HG03196 (cell line): ENCODE measurements at regions not wholly inside any gene's neighbourhood (a gene's known extent, or its start where the extent isn't known, plus 50 kb on each side); places are given as distances from the start of the nearest gene placed in this dataset.
"Not testable (repeated sequence)": the region's sequence is repeated elsewhere in the genome, so short reads cannot be mapped to it uniquely, and the experiment has no call there.

Experiments
- ATAC-seq: cut with Tn5 transposase; IDR thresholded peaks from one replicate; pipeline ENCODE4 v1.9.1; 2021; ENCODE audit not compliant: unreplicated experiment

DNA sequence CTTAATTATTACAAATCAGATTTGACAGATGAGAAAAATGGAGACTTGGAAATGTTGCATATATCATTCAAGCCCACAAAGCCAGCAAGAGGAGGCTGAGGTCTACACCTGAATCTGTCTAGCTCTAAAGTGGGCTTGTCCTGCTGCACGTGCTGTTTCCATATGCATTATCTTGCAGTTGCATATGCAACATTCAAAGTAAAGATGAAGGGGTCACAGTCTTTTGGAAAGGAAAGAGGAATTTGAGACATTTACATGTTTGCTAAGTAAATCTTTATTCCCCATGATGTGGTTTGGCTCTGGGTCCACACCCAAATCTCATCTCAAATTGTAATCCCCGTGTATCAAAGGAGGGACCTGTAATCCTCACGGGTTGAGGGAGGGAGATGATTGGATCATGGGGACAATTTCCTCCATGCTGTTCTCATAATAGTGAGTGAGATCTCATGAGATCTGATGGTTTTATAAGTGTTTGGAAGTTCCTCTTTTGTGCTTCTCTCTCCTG, 98.3 kb downstream of the BACH1 start:
- ATAC-seq: no peak

DNA sequence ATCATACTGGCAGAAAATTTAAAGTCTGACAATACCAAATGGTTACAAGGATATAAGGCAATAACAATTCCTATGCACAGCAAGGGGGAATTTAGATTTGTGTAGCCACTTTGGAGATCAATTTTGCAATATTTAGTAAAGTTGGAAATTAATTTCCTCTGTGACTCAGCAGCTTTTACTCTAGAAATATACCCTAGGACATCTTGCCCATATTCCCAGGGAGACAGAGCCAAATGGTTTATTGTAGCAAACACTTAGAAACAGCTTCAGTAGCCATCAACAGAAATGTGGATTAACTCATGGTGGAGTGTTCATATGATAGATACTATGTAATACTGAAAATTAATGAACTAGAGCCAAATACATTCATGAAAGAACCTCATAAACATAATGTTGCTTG, 104.6 kb downstream of the BACH1 start:
- ATAC-seq: no peak

DNA sequence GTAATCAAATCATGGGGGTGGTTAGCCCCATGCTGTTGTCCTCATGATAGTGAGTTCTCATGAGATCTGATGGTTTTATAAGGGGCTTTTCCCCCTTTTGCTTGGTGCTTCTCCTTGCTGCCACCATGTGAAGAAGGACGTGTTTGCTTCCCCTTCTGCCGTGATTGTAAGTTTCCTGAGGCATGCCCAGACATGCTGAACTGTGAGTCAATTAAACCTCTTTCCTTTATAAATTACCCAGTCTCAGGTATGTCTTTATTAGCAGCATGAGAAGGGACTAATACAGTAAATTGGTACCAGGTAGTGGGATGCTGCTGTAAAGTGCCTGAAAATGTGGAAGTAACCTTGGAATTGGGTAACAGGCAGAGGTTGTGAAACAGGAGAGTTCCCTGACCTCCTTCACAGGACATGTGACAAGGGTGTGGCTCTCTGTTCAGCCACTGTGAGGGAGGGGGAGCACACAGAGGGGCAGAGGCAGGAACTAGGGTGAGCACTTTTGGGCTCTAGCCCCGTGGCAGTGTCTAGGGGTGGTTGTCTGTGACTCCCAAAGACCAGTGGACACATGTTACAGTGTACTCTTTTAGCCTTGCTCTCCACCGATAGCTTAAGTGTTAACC, 105.3 kb downstream of the BACH1 start:
- ATAC-seq: no peak

DNA sequence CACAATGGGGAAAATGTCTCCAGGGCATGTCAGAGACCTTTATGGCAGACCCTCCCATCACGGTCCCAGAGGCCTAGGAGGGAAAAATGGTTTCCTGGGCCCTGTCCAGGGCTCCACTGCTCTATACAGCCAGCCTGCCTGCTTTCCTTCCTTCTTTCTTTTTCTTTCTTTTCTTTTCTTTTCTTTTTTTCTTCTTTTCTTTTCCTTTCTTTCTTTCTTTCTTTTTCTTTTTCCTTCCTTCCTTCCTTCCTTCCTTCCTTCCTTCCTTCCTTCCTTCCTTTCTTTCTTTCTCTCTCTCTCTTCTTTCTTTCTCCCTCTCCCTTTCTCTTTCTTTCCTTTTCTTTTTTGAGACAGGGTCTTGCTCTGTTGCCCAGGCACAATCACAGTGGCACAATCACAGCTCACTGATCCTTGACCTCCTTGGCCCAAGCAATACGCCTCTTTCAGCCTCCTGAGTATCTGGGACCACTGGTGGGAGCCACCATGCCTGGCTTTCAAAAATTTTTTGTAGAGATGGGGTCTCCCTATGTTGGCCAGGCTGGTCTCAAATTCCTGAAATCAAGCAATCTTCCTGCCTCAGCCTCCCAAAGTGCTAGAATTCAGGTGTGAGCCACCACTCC, 106.9 kb downstream of the BACH1 start:
- no peak for ATAC-seq

DNA sequence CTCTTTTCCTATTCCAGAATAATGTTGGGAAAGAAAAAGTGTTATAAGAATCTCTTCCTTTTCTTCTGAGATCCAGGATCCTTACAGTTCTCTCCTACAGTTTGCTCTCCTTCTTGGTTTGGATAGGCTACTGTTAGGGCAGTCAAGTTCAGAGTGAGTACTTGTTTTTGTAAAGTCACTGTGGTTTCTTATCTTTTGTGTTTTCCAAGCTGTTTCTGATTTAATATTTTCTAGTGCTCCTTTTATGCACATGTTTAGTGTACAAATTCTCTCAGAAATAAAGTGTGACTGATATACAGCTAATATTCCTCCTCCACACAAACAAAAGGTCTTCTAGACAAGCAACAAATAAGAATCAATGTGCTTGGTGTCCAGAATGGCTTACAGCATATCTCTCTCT, 107.7 kb downstream of the BACH1 start:
- ATAC-seq: no peak

DNA sequence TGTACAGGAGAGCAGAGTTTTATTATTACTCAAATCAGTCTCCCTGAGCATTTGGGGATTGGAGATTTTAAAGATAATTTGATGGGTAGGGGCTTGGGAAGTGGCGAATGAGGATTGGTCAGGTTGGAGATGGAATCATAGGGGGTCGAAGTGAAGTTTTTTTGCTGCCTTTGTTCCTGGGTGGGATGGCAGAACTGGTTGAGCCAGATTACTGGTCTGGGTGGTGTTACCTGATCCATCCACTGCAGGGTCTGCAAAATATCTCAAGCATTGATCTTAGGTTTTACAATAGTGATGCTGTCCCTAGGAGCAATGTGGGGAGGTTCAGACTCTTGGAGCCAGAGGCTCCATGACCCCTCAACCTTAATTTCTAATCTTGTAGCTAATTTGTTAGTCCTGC, 108.8 kb downstream of the BACH1 start:
- no peak for ATAC-seq

DNA sequence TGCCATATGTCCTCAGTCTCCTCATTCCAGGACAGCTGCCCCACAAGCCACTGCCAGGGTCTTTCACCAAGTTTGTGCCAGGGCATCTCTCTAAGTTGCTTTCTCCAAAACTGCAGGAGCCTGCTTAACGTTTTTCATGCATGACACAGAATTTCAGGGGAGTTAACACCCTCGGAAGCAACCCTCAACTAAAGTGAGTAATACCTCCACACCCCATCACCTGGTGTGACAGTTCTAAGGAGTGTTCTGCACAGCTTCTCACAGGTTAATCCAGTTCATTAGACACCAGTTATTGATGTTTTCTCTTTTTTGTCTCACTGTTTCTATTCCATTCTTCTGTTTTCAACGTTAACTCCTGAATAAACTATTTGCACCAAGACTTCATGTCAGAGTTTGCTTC, 115.0 kb downstream of the BACH1 start:
- no peak for ATAC-seq

DNA sequence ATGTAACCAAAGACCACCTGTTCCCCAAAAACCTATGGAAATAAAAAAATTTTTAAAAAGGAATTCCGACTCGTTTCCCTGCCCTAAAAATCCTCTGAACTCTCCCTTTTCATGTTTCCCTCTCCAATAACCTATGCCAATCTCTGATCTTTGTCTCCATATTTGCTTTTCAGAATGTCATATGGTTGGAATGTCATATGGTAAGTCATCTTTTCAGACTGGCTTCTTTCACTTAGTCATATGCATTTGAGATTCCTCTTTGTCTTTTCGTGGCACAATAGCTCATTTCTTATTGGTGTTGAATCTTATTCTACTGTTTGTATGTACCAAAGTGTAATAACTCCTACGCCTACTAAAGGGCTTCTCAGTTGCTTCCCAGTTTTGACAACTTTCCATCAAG, 117.5 kb downstream of the BACH1 start:
- no peak for ATAC-seq

DNA sequence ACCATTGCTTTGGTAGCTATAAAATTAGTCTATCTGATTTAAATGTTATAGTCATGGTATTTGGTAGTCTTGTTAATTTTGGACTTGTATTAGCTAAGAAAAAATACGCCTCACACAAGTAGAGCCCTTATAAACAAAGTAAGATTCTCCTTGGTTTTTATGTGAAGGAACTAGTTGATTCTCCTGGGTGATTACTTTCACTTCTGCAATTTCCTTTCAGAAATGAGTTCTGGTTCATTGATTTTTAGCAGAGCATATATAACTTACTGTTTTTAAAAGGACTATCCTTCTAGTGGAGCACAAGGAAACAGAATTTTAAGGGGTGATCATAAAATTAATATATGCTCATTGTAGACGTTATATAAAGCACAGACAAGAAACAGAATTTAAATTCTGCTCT, 120.1 kb downstream of the BACH1 start:
- peak; percentile 76 for ATAC-seq

DNA sequence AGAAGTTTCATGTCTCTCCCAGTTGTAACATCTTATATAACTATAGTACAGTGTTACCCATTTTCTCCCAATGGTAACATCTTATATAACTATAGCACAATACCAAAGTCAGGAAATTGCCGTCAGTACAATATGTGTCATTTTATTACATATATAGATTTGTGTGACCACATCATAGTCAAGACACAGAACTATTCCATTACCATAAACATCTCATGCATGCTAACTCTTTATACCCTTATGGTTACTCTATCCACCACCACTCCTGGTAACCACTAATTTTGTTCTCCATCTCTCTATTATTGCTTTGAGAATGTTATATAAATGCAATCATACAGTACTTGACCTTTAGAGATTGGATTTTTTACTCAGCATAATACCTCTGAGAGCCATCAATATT, 120.7 kb downstream of the BACH1 start:
- ATAC-seq: no peak

DNA sequence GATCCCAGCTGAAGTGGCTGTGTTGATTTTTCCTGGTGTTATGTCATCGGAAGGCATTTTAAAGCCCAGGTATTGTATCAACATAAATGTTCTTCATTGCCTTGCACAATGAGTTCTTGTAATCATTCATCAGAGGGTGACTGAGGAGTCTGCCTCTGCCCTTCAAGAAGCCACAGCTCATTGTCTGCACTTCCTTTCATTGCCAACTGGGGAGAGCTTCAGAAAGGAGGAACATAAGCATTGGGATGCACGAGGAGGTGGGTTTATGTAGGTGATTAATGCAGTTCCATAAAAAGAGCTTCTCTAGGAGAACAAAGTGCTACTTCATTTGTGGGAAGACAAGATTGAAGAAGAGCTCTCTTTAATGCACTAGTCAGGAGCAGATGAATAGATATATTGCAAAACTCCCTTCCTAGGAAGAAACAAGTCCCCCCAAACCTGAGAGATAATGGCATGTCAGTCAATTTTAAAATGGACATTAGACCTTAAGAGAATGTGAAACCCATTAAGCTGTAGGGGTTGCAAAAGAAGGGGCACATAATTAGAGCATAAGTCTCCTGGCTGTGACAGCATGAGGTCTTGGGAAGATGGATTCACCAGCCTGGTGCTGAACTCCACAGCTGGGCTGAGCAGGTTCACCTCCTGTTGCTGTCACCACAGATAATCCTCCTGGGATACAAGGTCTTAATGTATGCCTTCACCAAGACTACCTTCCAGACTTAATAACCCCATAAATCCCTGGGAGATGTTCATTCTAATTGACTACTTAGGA, 124.6 kb downstream of the BACH1 start:
- no peak for ATAC-seq

DNA sequence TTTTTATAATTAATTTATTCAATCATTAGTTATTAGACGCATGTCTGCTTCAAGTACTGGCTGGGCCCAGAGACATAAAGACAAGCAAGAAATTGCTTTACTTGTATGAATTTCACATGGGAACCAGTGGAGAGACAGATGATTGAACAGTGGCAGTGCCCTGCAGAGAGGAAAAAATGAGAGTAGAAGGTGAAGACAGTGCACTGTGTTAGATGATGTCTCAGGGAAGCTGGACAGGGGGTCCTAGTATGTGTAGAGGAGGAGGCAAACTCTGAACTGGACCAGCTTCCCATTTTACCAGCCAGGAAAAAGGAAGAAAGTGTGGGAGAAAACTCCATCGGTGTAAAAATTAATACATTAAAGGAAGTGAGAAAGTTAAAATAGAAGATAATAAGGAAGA, 126.0 kb downstream of the BACH1 start:
- no peak for ATAC-seq

DNA sequence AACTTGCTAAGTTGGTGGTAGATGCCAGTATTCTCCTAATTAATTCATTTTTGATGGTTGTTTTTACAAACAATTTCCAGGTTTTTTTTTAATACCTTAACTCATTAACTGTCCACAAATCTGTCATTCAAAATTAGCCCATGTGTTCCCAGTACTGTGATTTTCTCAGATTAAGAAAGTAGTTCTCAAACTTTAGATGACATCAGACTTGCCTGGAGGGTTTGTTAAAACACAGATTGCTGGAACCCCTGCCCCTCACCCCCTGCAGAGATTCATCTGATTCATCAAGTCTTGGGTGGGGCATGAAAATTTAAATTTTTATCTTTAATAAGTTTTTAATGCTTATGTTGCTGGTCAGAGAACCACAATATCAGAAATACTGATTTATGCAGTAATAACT, 130.5 kb downstream of the BACH1 start:
- ATAC-seq: no peak

DNA sequence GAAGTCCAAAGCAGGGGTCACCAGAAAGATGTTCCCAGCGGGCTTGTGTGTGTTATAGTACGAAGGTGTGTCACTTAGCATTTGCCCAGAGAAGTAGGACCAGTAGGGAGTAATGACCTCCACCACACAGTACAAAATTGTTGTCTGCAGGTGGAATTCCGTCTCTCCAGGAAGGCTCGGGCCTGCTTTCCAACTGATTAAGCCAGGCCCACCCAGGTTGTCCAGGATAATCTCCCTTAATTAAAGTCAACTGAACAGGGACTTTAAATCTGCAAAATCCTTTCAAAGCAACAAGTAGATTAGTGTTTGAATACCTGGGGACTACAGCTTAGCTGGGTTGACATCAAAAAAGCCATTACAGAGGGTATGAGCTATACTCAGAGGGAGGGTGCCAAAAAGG, 131.3 kb downstream of the BACH1 start:
- ATAC-seq: no peak

DNA sequence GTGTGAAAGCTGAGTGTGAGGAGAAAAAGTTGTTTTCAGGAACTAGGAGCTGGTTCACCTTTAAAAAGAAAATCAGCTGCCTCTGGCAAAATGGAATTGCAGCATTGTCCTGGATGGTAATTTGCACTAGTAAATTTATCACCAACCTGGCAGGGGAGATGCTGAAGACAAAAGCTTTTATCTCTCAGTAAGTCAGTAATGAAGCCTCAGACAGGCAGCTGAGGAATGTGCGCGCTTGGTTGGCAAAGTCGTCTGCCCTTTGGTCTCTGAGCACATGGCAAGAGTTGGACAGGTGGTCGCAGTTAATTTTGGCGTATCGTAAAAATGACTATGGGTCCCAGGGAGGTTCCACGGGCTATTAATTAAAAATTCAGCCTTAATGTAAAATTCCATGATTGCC, 131.9 kb downstream of the BACH1 start:
- ATAC-seq: no peak

DNA sequence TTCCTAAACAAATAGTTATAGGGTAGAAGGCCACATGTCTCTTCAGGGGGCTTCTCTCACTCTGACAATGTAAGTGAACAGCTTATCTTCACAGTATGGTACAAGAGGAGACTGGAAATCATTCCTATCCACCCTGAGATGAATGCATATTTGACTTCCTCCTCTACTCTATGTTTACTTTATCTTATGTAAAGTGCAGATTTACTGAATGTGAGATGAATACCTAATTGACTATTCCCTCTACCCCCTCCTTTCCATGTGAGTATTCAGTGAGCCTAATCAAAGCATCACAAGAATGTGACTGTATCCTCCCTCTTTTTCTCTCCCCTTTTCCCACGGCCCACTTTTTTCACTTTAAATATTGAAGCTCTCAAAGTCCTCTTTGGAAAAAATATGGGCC, 132.5 kb downstream of the BACH1 start:
- ATAC-seq: no peak

DNA sequence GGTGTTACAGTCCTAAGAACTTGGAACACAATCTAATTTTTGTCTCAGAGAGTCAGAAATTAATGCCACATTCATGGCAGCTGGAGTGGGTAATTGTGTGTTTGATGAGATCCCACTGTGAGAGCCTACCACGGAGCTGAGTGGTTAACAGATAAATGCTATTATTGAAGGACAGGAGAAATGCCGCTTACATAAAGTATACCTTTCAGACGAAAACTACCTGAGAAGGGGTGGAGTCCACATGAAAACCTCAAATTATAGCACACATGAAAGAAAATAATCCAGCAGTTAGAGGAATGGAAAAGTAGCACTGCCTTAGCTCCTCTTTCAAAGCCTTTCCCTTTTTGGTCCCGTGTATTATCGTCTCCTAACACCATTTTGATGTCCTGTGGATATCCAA, 133.0 kb downstream of the BACH1 start:
- no peak for ATAC-seq

DNA sequence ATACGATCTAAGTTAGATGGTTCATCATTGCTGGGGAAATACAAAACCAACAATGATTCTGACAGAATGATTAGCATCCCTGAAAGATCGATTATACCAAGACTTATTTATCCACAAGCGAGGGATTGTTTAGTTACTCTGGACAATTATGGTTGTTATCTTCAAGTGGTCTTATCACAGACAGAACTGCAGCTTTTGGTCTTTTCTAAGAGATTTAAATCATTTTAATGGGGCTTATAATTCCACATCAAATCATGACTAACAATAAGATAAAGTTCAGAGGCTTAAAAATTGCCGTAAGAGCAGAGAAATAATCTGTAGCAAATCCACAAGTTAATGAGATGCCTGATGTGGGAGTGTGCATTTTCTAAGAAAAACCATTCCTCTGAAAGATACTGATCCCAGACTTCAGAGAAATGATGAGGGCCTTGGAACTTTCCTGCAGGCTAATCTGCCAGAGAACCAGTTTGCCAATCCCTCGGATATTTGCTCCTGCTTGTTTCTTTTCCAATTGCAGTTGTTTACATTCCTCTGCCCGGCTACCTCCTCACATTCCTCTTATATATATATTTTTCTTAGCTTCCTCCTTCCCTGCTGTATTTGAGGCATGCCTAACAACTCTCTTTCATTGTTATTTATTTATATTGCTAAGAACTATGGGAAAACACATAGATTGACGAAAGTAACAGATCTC, 134.8 kb downstream of the BACH1 start:
- ATAC-seq: no peak

DNA sequence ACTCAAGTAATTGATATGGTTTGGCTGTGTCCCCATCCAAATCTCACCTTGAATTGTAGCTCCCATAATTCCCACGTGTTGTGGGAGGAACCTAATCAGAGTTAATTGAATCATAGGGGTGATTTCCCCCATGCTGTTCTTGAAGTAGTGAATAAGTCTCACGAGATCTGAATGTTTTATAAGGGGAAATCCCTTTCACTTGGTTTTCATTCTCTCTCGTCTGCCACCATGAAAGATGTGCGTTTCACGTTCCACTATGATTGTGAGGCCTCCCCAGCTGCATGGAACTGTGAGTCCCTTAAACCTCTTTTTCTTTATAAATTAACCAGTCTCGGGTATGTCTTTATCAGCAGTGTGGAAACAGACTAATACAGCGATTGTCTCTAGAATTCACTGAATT, 135.4 kb downstream of the BACH1 start:
- ATAC-seq: no peak

DNA sequence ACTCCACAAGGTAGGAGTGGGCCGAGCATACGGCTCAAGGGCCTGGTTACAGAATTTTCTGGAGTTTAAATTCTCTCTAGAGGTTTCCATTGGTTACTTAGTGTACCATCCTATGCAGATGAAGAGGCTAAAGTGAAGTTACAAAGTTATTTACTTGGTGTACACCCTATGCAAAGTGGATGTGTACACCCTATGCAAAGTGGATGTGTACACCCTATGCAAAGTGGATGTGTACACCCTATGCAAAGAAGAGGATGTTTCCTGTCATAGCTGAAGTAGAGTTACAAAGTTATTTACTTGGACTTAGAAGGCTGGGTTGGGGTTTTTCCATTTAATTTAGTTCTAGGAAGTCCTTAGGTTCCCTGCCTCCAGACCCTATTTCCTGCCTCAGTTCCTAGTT, 136.3 kb downstream of the BACH1 start:
- not testable (repeated sequence) for ATAC-seq

DNA sequence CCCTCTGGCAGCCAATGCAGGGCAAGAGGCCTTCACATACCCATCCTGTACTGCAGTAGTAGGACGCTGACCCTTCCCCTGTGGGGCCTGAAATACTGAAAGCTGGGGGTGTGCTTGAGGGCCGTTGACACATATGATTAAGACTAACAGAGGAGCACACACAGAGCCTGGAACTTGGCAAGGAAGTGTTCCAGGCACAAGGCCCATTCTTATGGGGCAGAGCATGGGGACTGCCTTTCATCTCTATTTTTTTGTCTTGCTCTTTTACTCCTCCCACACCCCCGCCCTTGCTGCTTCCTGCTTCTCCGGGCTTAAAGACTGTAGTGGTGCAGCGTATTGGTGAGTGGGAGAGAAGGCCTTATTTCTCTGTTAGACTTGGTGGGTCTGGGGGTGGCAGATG, 137.4 kb downstream of the BACH1 start:
- no peak for ATAC-seq

DNA sequence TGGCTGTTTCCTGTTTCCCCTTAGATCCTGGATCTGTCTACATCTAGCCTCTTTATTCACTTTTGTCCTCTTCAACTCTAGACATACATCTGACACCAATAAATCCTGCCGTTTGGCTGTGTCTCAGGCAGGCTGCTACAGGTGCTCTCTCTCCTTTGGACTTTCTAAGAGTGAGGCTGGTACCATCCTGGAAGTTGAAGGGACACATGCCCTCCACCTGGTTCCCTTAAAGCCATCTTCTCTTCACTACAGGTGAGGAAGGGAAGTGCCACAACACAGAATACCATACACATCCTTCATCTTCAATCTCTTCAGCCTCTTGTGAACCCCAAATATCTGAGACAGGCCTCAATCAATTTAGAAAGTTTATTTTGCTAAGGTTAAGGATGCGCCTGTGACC, 137.9 kb downstream of the BACH1 start:
- ATAC-seq: no peak
